NCI-H128 (cell line): ENCODE measurements at regions not wholly inside any gene's neighbourhood (a gene's known extent, or its start where the extent isn't known, plus 50 kb on each side); places are given as distances from the start of the nearest gene placed in this dataset.

Experiments
- DNase-seq: peaks from one replicate; lab custom pipeline; 2025; ENCODE audit not compliant: unreplicated experiment; lab: John Stamatoyannopoulos, UW

DNA sequence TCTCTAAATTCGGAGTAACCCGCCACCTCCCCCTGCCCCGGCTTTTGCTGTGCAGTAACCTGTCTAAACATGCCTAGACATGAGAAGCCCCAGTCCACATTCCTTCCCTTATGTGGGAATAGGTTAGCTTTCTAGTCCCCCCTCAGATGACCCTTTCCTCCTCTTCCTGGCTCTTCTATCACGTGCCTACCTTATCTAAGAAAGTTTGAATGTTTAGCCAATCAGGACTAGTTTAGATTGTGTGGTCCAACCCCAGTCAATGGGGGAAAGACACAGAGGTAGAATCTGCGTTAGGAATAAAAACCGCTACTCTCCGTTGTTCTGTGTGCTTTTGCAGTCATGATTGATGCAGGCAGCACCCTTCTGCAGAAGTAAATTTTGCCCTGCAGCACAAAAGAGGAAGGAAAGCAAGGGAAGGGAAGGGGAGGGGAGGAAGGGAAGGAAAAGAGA, 69.0 kb upstream of the CD93 start:
- DNase-seq: no peak

DNA sequence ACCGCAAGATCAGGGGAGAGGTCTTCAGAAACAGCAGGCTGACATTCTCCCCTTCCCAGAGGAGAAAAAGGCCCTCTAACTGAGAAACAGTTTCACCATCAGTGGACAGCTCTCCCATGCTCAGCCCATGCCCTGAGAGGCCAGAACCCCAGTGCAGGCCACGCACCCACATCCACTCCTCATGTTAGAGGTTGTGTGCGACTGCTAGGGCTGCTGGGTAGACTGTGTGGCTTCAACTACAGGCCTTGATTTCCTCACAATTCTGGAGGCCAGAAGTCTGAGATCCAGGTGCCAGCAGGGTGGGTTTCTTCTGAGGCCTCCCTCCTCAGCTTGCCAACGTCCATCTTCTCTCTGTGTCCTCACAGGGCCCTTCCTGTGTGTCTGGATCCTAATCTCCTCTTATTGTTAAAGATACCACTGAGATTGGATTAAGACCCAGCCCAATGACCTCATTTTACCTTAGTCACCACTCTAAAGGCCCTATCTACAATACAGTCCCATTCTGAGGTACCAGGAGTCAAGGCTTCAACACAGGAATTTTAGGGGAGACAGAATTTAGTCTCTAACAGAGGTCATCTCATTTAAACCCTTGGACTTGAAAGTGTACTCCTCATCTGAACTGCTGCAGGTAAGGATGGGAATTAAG, 67.7 kb upstream of the CD93 start:
- DNase-seq: no peak

DNA sequence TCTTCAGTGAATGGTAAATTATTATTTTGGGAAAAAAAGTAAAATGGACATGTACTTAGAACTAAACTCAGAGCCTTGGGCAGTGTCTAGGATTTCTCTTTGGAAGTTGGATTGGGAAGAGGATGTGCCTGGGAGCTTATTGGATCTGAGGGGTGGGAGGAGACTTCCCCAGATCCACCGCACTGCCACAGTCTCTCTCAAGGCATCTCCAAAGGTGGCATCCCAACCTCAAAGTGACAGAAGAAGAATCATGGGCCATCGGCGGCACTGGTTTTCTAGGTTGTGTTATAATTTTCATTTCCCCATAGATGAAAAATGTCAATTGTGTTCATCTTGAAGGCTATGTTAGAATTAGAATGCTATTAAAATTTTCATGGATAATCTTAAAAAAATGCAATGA, 66.8 kb upstream of the CD93 start:
- DNase-seq: no peak

DNA sequence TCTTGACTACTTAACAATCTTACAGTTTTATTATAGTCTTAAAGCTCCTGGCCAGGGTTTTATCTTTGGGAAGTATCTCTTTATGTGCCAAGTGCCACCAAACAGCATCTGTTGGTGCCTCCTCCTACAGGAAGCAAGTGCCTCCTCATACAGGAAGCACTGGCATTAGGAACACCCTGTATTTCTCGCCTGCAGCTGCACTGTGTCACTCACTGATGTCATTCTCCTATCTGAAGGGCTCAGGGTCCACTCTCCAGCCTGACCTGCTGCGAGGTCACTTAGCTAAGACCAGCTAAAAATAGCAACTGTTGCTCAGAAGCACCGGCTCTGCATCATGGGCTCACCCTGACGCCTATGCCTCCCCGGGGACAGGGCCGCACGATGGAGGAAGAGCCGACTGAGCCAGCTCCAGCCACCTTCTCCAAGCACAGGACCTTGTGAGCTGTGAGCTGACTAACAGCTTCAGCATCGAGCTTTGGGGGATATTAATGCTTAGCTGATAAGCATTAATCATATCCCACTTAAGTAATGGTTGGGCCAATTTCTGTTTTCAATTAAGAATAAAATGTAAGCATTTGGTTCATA, 66.3 kb upstream of the CD93 start:
- no peak for DNase-seq

DNA sequence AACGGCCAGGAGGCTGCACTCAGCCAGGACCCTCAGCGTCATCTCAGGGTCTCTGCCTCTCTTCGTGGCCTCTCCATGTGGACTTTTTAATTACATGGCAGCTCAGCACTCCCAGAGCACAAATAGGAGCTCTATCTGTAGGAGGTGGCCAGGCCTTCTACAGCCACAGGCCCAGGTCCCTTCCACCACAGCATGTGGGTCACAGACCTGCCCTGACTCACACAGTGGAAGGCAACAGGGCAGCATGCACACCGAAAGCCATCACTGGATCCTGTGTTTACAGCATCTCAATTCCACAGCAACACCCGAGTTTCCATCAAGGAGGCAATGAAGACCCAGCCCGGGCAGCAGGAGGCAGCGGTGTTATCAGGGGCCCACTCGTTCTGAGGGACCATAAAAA, 65.8 kb upstream of the CD93 start:
- DNase-seq: no peak

DNA sequence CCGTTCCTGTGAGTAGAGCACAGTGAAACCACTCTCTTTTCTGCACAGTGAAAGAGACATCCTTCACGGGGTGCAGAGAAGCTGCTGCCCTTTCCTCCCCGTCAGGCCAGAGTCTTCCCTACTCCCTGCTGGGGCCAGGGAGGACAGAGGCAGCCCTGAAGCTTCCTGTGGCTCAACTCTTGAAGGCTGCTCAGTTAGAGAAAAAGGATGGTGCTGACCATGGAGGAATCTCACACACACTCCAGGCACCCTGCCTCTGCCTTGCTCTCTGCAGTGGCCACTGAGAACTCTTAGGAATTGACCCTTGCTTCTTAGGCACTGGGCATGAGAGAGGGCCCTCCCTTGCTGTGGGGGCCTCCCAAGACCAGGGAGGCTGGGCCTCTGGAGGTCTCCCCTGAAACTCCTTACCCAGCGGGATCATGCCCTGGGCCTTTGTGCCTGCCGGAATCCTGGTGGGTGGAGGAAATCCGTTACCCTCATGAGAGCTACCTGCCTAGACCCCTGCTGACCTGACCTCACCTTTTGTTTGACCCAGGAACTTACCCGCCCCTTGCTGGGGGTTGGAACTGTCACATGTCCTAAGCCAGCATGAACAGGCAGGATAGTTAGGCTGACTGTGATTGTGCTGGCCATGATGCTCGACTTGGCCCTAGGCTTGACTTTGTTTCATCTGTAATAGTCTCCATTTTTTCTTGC, 65.0 kb upstream of the CD93 start:
- DNase-seq: no peak

DNA sequence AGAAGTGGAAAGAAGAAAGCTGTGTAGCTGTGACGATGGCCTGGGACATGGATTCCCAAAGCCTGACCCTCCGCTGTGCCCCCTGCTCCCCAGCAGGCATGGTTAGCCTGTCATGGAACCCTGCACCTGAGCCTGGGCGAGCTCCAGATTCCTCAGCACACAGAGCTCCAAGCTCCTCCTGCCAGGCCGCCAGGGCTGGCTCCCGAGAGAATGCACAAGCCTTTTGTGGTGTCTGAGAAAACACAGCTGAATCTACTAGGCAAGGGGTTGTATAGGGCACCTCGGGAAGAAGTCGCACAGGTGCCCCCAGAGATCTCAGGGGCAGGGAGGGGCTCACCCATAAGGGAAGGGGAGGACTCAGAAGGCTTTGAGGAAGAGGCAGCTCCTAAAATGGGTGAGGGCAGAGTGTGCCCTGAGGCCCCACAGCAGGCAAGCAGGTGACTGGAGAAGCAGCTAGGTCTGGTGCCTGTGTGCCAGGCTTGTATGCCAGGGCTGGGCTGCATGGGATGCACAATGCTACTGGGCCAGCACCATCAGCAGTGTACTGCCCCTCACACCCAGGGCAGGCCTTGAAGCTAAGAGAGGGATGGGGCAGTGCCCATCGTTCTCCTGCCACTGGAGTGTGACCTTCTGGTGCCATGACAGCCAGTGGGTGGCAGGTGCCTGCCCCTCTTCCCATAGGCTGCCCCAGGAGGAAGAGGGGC, 64.3 kb upstream of the CD93 start:
- no peak for DNase-seq

DNA sequence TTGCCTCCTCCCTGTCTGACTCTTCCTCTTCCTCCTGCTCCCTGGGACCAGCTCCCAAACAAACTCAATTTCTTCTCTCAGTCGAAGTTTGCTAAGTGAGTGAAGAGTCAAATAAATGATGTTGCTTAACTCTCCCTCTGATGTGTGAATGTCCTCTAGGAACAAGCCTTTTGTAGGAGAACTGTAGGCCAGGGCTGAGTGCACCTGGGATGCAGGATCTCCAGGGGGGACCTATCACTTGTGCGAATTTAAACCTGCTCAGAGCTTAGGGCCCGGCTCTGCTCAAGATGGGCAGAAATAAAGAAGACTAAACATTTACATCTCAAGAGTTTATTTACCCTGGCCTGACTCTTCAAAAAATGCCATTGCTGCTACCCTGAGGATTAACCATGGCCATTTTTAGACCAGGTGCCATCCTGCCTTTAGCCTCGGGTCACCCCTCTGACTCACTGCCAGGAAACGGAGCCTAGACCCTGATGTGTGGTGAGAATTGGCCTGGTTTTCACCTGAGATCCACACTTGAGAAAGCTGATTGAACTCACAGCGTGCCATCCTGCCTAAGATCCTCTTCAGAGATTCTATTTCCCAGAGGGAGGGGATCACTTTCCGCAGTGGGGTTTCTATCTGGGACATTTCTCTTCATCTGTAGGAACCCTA, 63.6 kb upstream of the CD93 start:
- DNase-seq: no peak

DNA sequence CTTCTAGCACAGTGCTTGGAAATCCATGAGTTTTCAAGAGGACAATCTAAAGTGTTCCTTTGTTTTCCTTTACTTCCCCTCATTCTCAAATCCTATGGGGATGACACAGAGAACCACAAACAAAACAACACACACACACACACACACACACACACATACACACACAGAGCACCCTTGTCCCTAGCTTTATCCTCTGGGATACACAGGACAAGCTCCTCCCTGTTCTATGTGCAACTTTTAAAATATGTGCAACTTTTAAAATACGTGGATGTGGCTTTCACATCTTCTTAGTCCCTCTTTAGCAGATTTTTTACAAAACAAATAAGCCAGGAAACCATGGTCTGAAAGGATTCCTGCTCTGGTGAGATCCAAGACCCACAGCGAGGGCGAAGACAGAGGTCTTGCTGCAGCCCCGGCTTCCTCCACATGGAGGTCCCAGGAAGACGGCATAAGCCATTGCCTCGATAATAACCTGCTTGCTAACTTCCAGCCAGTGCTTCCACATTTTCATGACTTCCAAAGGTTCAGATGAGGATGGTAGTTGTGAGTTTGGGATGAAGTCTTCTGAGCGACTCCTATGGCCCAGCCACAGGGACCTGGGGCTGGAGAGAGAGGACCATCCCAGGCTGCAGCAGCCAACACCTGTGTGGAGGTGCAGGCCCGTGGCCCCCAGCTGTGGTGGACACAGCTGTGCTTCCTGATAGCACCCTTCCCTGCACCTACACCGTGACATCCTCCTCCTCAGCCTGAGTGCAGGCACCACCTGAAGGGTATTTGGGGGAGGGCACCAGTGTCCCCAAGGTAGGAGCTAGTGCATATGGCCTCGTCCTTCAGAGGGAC, 62.8 kb upstream of the CD93 start:
- no peak for DNase-seq

DNA sequence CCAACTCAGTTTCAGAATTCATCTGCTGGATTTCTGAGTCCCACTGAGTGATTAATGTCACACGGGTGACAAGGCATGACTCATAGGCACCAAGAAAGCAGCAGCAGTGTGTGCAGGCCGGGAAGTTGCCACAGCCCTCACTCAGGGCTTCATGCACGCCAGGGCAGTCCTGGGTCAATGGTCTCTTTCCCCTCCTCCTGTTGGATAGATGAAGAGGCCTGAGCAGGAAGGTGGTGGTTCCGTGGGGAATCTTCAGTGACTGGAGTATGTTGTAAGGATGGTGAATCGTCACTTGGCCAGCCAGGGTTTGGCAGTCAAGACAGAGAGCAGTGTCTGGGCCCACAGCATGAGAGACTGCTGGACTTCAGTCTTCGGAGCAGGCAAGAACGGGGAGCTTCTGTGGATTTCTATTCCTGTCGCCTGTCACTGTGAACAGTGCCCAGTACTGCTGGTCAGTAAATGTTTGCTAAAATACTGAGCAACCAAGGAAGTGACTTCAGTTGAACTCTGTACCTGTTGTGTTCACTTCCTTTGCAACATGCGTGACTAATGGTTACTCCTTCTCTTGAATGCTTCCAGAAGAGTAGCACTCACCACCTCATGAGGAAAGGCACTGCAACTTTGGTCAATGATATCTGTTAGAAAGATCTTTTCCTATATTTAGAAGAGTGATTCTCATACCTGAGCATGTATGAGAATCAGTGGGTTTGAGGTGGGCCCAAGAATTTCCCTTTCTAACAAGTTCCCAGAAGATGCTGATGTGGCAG, 62.0 kb upstream of the CD93 start:
- DNase-seq: no peak

DNA sequence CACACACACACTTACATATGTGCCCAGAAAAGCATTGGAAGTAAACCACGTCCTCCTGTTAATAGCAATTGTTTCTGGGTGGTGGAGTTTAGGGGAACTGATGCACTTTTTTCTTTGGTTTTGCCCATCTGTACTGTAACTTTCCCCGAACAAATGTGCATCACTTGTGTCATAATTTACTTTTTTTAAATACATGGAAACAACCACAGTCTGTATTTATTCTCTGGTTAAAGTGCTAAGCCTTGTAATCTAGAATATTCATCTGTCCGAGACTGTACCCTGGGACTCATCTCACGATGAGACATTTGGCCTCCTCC, 61.5 kb upstream of the CD93 start:
- no peak for DNase-seq

DNA sequence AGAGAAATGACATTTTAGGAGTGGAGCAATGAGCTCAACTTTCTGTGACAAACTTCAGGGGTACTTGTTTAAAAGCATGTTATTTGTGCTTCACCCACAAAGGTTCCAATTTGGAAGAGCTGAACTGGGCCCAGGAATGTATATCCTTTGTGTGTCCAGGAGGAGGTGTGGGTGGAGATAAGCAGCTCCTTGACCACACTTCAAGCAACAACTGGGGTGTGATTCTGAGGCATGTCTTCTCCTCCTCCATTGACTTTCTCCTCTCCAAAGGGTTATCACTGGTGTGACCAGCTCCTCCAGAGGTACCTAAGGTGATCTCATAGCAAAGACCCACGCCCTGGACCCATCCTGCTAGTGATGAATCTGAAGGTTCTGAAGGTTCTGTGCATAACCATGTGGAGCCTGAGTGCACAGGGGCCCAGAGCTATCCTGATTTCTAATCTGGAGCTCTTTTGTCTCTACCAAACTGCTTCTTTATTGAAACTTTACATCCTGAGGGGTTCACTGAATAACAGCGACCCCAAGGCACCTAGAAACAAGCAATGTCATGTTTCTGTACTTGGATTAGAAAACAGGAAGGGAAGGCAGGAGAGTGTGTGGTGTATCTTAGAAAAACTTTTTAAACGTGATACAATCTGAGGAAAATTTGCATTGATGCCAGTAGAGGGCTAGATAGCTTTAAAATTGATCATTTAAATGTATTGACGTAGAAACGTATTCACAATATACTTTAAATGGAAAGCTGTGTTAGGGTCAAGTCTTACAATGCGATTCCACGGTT, 60.9 kb upstream of the CD93 start:
- no peak for DNase-seq

DNA sequence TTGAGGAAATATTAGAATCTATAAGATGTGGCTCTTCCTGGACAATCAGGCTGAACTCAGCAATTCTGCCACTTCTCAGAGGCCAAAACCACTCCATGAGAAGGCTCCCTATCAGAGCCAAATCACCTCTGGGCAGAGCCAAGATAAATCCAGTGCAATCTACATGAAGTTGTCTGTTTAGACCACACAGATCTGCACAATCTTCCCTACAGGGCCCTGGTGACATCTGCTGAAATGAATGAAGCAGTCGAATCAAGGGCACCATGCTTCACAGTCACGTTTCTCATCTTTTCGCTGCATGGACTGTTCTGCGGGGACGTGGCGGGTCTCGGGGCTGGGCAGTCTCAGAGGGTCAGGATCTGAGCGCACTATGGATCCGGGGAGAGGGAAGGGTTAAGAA, 60.1 kb upstream of the CD93 start:
- no peak for DNase-seq

DNA sequence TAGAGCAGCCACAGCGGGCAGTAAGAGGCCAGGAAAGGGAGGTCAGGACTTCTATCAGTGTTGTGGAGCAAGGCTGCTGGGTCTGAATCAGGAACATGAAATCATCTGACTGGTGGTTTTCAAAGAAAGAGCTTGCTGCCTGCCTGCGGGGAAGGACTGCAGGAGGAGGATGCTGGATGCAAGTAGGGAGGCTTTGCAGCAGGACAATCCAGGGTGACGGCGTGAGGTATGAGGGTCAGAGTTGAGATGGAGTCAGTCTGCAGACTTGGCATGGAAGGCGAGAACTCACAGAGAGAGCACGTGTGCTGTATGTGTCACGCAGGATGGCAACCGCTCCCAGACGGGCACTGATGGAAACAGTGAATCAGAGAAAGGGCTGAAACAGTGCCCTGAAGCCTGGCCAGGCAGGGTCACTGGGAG, 59.2 kb upstream of the CD93 start:
- no peak for DNase-seq

DNA sequence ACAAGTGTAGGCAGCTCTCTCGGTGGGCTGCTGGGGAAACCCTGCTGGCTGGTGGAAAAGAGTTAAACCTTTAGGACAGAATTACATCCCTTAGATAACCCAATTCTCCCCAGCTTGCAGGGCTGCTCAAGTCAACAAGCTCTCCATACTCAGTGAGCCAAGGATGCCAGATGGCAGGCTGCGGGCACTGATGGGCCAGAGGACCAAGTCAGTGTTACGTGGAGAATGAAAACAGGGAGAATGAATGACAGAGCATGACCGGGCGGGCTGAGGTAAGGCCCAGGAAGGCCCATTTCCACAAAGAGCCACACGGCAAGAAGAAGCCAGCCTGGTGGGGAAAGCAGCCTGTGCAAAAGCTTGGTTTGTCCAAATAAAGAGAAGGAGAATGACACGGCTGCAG, 58.7 kb upstream of the CD93 start:
- no peak for DNase-seq

DNA sequence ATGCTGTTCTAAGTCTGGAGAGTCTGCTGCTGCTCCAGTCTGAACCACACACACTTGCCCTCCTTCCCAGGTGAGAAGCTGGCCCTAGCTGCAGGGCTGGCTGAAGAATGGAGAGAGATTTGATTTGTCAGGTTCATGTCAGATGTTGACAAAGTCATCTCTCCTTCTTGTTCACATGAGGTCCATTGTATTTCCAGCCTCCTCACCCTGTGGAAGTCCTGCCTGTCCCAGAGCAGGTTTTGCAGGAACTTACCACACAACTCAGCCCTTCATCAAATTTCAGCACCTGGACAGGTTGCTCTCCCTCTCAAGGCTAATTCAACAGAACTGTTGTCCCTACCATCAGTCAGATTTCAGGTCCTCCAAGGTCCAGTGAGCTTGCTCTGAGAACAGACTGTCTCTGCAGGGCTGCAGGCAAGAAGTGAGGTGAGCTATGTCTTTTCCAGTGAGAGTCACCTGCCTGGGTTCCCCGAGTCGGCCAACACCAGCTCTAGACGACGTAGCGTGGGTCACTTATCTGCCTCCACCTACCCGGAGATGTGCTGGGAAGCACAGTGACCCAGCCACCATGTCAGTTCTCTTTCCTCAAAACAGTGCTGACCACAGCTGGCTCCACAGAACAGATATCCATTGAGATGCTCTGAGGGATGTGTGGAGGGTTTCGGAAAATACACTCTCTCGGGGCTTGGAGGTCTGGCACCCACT, 58.0 kb upstream of the CD93 start:
- DNase-seq: no peak

DNA sequence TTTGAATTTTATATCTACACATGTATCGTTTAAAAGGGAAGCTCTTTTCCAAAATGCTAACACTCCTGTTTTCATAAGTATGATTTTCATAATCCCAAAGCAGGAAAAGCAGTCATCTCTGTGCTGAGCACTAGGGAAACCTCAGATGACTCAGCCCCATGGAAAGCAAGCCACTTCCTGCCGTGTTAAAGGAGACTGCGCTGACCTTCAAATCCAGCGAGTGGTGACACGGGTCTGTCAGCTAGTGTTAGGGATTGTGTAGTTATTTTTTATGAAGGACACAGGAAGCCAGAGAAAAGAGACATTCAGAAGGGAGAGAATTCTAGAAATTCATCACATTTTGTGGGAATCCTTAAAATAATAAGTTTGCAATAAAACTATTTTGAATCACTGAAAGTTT, 57.0 kb upstream of the CD93 start:
- DNase-seq: no peak

DNA sequence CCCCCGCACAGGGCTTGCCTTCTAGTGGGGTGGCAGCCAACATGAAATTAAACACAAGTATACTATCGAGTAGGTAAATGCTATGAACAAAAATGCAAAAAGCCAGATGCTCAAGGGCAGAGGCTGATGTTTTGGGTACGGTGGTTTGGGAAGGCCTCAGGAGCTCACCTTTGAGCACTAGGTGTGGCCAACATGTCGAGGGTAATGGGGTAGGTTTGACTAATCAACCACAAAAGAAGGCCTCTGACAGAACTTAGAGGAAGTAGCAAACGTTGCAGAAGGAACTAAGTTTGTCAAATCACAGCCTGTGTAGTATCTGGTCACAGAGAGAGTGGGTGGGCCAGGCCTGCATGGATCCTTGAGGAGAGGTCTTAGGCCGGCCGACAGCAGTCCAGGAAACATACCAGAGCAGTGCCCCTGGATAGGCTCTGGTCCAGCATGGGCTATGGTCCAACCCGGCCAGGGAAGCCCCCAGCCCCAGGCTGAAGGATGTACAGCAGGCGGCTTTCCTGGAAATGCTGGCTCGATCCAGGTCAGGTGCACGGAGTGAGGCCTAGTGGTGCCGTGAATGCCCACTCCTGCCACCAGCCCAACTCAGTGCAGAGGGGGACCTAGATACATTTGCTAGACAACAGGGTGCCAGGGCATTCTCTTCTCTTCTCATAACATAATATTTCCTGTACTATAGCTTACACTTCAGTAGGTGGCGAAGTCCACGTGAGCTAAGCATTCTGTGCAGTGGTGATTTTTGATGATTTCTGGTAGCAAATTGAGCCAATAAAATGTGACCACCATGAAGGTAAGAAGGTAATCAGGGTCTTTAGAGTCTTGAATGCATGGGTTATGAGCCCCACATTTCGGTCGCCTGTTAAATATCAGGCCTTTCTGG, 56.3 kb upstream of the CD93 start:
- DNase-seq: no peak
